Muscle of leg (tissue), 3 donors: ENCODE measurements at regions not wholly inside any gene's neighbourhood (a gene's known extent, or its start where the extent isn't known, plus 50 kb on each side); places are given as distances from the start of the nearest gene placed in this dataset.

ENCODE experiments used
- DNase-seq: peaks from one replicate; pipeline ENCODE4 v3.0.0; 2013
- H3K27ac ChIP-seq: one replicate; pipeline ENCODE4 v1.5.1; 2013; ENCODE audit warnings: mild to moderate bottlenecking, low read length, control low read depth
- H3K27me3 ChIP-seq: one replicate; pipeline ENCODE4 v1.6.1; 2013; ENCODE audit warnings: low read length; ENCODE audit not compliant: control insufficient read depth, insufficient read depth
- H3K36me3 ChIP-seq: one replicate; pipeline ENCODE4 v1.6.1; 2013; ENCODE audit warnings: low read length; ENCODE audit not compliant: control insufficient read depth, insufficient read depth
- H3K4me1 ChIP-seq: one replicate; pipeline ENCODE4 v1.6.1; 2013; ENCODE audit warnings: low read length; ENCODE audit not compliant: control insufficient read depth, insufficient read depth
- H3K4me3 ChIP-seq: one replicate; pipeline ENCODE4 v1.5.1; 2013; ENCODE audit warnings: low read length, control low read depth
- H3K9me3 ChIP-seq: replicated peaks from 2 replicates; pipeline ENCODE4 v1.6.1; 2013; ENCODE audit warnings: low read depth, low read length; ENCODE audit not compliant: control insufficient read depth
- WGBS: methylation state at CpG from one replicate; pipeline ENCODE4 v1.1.5; 2013; ENCODE audit warnings: missing lambda C conversion rate; ENCODE audit not compliant: insufficient coverage; 5-methylcytosine and 5-hydroxymethylcytosine counted together

DNA sequence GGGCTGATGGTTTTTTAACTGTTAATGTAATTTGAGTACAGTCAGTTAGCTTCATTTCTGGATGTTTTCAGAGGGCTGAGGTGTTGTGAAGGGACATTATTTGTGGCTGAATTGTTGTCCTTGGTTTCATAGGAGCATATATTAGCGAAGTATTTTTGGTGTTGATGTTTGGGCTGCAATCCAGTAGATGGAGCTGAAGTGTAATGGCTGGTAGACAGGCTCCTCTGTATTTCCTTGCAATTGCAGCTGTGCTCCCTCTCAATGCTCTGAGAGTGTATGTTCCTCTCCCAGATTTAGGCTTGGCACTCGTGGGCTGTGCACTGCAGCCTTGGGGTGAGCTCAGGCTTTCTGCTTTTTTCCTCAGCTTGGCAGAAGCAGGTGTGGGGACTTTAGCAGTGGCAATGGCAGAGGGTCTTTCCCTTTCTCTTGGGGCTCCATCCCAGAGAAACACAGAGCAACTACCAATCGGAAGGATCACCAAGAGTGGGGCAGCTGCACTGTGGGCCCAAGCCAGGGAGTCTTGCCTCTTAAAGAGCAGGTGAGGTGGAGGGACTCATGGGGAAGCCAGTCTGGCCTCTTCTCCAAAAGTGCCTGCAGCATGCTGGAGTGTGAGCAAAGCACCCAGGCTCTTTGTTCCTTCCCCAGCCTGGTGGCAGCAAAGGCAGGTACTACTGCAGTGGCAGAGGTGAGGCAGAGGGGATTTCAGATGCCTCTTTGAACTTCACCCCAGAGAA, 544.4 kb downstream of the SH2D4B start:
- H3K4me3 ChIP-seq = no peak overlapping the region
- H3K27ac ChIP-seq = no peak overlapping the region
- no peaks in the 10 kb centered on the region for H3K27me3 ChIP-seq
- DNase-seq = no peak
- no peaks in the 10 kb centered on the region for H3K4me1 ChIP-seq
- no peaks in the 10 kb centered on the region for H3K36me3 ChIP-seq
- 74% methylated on average over 3 of the region's 3 CpGs for WGBS
- H3K9me3 ChIP-seq = peaks cover 5% of the 10 kb centered on the region

DNA sequence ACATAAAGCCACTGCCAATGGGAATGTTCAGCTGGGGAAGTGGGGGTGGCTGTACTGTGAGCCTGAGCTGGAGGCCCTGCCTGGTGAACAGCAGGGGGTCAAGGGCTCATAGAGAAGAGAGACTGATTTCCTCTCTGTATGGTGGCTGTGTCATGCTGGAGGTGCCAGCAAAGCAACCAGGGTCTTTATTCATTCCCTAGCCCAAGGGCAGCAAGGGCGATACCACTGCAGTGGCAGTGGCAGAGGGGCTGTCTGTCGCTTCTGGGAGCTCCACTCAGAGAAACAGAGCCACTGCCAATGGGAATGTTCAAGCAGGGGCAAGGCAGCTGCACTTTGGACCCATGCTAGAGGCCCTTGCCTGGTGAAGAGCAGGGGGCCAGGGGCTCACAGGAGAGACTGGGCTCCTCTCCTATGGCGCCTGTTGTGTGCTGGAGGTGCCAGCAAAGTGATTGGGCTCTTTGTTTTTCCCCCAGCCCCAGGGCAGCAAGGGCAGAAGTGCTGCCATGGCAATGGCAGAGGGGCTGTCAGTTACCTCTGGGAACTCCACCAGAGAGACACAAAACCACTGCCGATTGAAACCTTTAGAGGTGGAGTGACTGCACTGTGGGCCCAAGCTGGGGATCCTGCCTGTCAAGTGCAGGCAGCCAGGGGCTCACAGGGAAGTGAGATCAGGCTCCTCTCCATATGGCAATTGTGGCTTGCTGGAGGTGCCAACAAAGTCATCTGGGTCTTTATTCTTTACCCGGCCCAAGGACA, 545.1 kb downstream of the SH2D4B start:
- peaks cover 5% of the 10 kb centered on the region for H3K9me3 ChIP-seq
- no peaks in the 10 kb centered on the region for H3K36me3 ChIP-seq
- no peaks in the 10 kb centered on the region for H3K4me1 ChIP-seq
- WGBS = 87% methylated on average over 5 of the region's 5 CpGs
- no peaks in the 10 kb centered on the region for H3K27me3 ChIP-seq
- no peak overlapping the region for H3K4me3 ChIP-seq
- DNase-seq = no peak
- no peak overlapping the region for H3K27ac ChIP-seq

DNA sequence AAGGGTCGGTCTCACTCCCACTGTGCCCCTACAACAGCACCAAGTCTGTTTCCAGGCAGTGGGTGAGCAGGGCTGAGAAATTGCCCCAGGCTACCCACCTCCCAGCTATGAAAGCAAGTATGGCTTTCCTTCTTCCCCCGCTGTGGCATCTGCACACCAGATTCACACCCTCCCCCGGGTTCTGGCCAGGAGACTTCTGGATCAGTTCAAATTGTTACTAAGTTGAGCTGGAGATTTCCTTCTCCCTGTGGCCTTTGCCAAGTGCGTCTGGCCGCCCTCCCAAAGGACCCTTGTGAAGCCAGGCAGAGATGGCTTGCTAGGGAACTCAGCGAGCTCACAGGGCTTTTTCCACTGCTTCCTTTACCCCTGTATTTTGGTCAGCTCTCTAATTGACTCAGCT, 555.4 kb downstream of the SH2D4B start:
- Histone ChIP-seq H3K9me3 (peaks cover 4% of the 10 kb centered on the region), H3K4me1 (no peaks in the 10 kb centered on the region), H3K27ac (no peak overlapping the region), H3K36me3 (no peaks in the 10 kb centered on the region), H3K4me3 (no peak overlapping the region), H3K27me3 (no peaks in the 10 kb centered on the region)
- 77% methylated on average over 4 of the region's 6 CpGs for WGBS
- no peak for DNase-seq

DNA sequence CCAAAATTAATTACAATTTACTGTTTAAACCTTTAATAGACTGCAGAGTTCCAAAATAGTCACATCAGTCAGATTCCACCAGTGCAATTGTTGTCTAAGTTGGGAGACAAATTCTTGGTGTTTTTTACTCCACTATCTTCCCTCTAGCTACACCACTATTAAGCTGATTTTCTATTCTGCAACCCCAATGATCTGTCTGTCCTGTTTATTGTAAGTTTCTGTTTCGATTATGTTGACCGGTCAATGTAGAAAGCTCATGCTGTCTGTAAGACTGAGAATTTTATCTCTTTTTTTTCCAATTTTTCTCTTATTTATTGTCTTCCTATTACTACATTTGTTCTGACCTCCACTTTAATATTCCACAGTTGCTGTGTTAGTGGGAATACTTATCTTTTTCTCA, 557.5 kb downstream of the SH2D4B start:
- no peak for DNase-seq
- no CpG with 5 or more reads among the region's 2 CpGs for WGBS
- Histone ChIP-seq H3K4me1 (no peaks in the 10 kb centered on the region), H3K36me3 (no peaks in the 10 kb centered on the region), H3K27ac (no peak overlapping the region), H3K4me3 (no peak overlapping the region), H3K9me3 (peaks cover 4% of the 10 kb centered on the region), H3K27me3 (no peaks in the 10 kb centered on the region)

DNA sequence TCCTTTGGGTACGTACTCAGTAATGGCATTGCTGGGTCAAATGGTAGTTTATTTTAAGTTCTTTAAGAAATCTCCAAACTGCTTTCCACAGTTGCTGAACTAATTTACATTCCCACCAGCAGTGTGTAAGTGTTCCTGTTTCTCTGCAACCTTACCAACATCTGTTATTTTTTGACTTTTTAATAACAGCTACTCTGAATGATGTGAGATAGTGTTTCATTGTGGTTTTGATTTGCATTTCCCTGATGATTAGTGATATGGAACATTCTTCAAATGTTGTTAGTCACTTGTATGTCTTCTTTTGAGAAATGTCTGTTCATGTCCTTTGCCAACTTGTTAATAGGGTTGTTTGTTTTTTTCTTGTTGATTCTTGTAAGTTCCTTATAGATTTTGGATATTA, 558.9 kb downstream of the SH2D4B start:
- Histone ChIP-seq H3K4me1 (no peaks in the 10 kb centered on the region), H3K4me3 (no peak overlapping the region), H3K27me3 (no peaks in the 10 kb centered on the region), H3K27ac (no peak overlapping the region), H3K9me3 (peaks cover 4% of the 10 kb centered on the region), H3K36me3 (no peaks in the 10 kb centered on the region)
- DNase-seq = no peak
- no CpG with 5 or more reads among the region's 1 CpG for WGBS

DNA sequence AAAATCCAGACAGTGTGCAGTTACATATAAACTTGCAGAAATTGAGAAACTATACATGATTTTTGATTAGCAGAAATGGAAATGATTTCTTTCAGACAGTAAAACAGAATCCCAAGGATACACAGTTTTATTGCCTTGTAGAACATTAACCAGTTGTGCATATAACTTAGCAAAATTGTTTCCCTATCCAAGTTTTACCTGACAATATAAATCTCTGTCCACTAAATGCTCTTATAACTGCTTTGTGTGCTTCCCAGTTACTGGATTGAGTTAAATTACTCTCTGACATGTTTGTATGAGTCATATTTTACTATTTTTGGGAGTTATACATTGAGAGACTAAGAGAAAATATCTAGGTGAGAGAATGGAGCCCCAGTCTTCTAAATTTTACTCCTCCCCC, 563.4 kb downstream of the SH2D4B start:
- no peak for DNase-seq
- no peak overlapping the region for H3K27ac ChIP-seq
- H3K27me3 ChIP-seq = no peaks in the 10 kb centered on the region
- no peak overlapping the region for H3K4me3 ChIP-seq
- H3K4me1 ChIP-seq = no peaks in the 10 kb centered on the region
- no peaks in the 10 kb centered on the region for H3K9me3 ChIP-seq
- H3K36me3 ChIP-seq = no peaks in the 10 kb centered on the region

DNA sequence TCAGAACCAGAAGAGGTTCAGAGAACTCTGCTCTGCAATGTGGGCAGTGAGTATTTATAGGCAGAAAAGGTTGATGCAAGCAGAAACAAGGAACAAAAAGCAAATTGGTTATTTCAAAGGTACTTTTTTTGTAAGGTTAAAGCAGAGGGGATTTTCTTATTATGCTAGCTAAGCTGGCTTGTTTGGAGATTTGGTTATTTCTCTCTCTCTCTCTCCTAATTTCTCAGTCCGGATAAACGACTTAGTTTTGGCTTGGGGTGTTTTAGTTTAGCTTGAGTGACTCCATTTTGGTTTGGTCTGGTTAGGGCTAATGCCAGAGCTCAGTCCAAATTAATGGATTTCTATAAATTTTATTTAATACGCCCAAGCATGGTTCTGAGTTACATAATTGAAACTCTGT, 566.8 kb downstream of the SH2D4B start:
- Histone ChIP-seq H3K36me3 (no peaks in the 10 kb centered on the region), H3K27me3 (no peaks in the 10 kb centered on the region), H3K27ac (no peak overlapping the region), H3K9me3 (no peaks in the 10 kb centered on the region), H3K4me3 (no peak overlapping the region), H3K4me1 (no peaks in the 10 kb centered on the region)
- WGBS = 100% methylated on average over 1 of the region's 3 CpGs
- no peak for DNase-seq

DNA sequence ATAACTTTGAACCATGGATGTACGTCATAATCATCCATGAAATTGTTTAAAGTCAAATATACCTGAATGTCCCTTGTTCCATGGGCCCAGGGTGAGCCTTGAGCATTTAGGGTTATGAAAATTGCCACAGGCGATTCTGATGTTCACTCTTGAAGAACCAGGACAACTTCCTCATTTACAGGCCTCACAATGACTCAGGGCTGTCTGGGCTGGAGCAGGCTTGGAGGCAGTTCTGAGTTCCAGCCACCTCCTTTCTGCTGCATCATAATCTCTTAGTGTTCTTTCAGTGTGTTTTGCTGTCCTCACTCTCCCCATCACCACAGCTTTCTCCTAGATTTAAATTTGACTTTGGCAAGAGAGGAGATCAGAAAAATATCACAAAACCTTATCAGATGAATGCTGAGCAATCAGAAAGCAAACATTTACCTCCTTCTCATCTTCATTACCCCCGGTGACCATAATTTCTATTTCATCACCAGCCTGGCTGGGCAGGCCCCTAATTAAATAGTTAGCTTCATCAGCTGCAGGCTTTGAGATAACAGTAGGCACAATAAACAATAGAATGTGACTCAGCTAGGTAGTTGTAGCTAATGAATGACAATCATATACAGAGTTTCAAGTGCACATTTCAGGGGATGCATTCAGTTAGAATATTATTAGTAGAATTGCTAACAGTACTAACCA, 571.0 kb downstream of the SH2D4B start:
- no peaks in the 10 kb centered on the region for H3K27me3 ChIP-seq
- DNase-seq = no peak
- no peaks in the 10 kb centered on the region for H3K36me3 ChIP-seq
- no peak overlapping the region for H3K27ac ChIP-seq
- no CpG with 5 or more reads among the region's 3 CpGs for WGBS
- H3K4me3 ChIP-seq = no peak overlapping the region
- no peaks in the 10 kb centered on the region for H3K9me3 ChIP-seq
- H3K4me1 ChIP-seq = no peaks in the 10 kb centered on the region

DNA sequence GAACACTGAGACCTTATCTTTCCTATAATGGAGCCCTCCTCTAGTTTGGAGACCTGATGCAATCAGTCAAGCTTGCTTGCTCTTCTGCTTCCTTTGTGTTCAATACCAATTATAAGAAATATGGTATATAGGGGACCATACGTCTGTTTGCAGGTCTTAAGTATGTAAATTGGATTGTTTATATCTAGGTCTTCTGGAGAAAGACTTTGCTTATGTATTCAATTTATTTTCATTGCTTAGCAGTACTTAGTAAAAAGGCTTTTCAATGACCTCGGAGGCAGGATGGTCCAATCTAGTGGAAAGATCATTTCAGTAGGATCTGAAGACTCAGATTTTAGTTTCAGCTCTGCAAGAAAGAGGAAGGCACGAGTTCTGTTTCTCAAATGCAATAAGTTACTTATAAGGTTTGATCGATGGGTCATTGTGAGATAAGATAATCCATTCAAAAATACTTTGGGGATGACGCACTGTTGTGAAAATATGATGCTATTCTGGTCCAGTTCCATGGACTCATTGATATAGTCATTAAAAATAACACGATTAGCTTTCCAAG, 571.6 kb downstream of the SH2D4B start:
- Histone ChIP-seq H3K9me3 (no peaks in the 10 kb centered on the region), H3K27ac (no peak overlapping the region), H3K36me3 (no peaks in the 10 kb centered on the region), H3K4me3 (no peak overlapping the region), H3K27me3 (no peaks in the 10 kb centered on the region), H3K4me1 (no peaks in the 10 kb centered on the region)
- no peak for DNase-seq
- 70% methylated on average over 2 of the region's 6 CpGs for WGBS

DNA sequence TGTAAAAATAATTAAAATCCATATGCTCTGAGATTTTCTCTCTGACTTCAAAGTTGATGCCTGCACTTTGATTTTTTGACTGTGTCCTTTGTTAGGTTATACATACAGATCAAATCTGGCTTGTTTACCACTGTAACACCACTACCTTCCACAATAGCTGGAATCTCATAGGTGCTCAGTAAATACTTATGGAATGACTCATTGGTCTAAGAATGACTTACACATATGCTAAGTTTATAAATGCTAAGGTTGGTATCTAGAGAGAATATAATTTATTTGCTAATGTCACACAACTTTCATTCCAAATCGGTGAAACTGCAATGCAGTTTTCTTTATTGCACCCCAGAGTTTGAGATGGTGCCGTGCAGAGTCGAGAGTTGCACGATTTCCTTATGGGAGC, 578.5 kb downstream of the SH2D4B start:
- Histone ChIP-seq H3K9me3 (no peaks in the 10 kb centered on the region), H3K27me3 (no peaks in the 10 kb centered on the region), H3K4me3 (no peak overlapping the region), H3K36me3 (no peaks in the 10 kb centered on the region), H3K4me1 (no peaks in the 10 kb centered on the region), H3K27ac (no peak overlapping the region)
- WGBS = 7% methylated on average over 3 of the region's 4 CpGs
- DNase-seq = no peak
